A673 (cell line): ENCODE measurements at regions not wholly inside any gene's neighbourhood (a gene's known extent, or its start where the extent isn't known, plus 50 kb on each side); places are given as distances from the start of the nearest gene placed in this dataset.

Source experiments
- BruUV-seq: library from RNA; stranded (reverse); fragments of 400-500 nt; replicated peaks from 2 replicates; lab custom pipeline; 2021; lab: Mats Ljungman, UMichigan
- CTCF ChIA-PET: fragments of 300-600 bp; sonication (Branson Sonifier 250); formaldehyde crosslinking; loops from one replicate; lab custom pipeline; 2022; ENCODE audit warnings: antibody characterized with exemption; lab: Charles Lee
- POLR2A ChIA-PET: fragments of 300-600 bp; sonication (Branson Sonifier 250); formaldehyde crosslinking; loops from one replicate; lab custom pipeline; 2022; ENCODE audit warnings: antibody characterized with exemption; ENCODE audit not compliant: low non-redundant PET; lab: Charles Lee
- DNase-seq: peaks from one replicate; pipeline ENCODE4 v3.0.0-alpha.2; 2015; ENCODE audit warnings: low spot score
- H3K27ac ChIP-seq: fragments of 200-600 bp; sonication (generic); 2 replicates; pipeline ENCODE4 v1.5.1; 2016; ENCODE audit warnings: mixed run types, low read depth, mild to moderate bottlenecking, mixed read lengths, antibody characterized with exemption, low read length; ENCODE audit not compliant: poor library complexity, severe bottlenecking
- H3K27me3 ChIP-seq: fragments of 200-600 bp; sonication (generic); replicated peaks from 2 replicates; pipeline ENCODE4 v1.6.1; 2017; ENCODE audit warnings: mixed run types, low read depth, mild to moderate bottlenecking, mixed read lengths, antibody characterized with exemption, low read length; ENCODE audit not compliant: insufficient read depth, poor library complexity
- H3K36me3 ChIP-seq: fragments of 200-600 bp; sonication (generic); 2 replicates; pipeline ENCODE4 v1.6.1; 2016; ENCODE audit warnings: mixed run types, mild to moderate bottlenecking, mixed read lengths, antibody characterized with exemption, low read length; ENCODE audit not compliant: insufficient read depth, poor library complexity, severe bottlenecking
- H3K4me1 ChIP-seq: fragments of 200-600 bp; sonication (generic); 2 replicates; pipeline ENCODE4 v1.6.1; 2017; ENCODE audit warnings: mixed run types, mild to moderate bottlenecking, mixed read lengths, antibody characterized with exemption, low read length; ENCODE audit not compliant: insufficient read depth, poor library complexity, severe bottlenecking
- H3K4me3 ChIP-seq: fragments of 200-600 bp; sonication (generic); 2 replicates; pipeline ENCODE4 v1.5.1; 2016; ENCODE audit warnings: low read depth, mixed run types, mild to moderate bottlenecking, mixed read lengths, low read length; ENCODE audit not compliant: poor library complexity, severe bottlenecking
- H3K9me3 ChIP-seq: fragments of 200-600 bp; sonication (generic); 2 replicates; pipeline ENCODE4 v1.6.1; 2016; ENCODE audit warnings: mixed run types, low read depth, mild to moderate bottlenecking, mixed read lengths, antibody characterized with exemption, low read length; ENCODE audit not compliant: poor library complexity, severe bottlenecking
- EZH2 ChIP-seq: fragments of 200-600 bp; sonication (generic); IDR thresholded peaks from 2 replicates; pipeline ENCODE4 v1.6.1; 2017; ENCODE audit warnings: borderline replicate concordance, low read depth, mild to moderate bottlenecking, mixed read lengths, antibody characterized with exemption, low read length; ENCODE audit not compliant: poor library complexity, severe bottlenecking
- intact Hi-C: fragments of 100-400 bp; cut with micrococcal nuclease; formaldehyde crosslinking; loops from one replicate; pipeline ENCODE4 v1.10.0; 2022; ENCODE audit not compliant: unreplicated experiment
- TF ChIP-seq, protein P1 (sequence below): fragments of 300-800, 200-600 bp; sonication (generic); conservative IDR thresholded peaks from 2 replicates; pipeline ENCODE4 v1.5.1; 2017; ENCODE audit warnings: low read depth, mild to moderate bottlenecking, antibody characterized with exemption, low read length, moderate library complexity, mixed read lengths

DNA sequence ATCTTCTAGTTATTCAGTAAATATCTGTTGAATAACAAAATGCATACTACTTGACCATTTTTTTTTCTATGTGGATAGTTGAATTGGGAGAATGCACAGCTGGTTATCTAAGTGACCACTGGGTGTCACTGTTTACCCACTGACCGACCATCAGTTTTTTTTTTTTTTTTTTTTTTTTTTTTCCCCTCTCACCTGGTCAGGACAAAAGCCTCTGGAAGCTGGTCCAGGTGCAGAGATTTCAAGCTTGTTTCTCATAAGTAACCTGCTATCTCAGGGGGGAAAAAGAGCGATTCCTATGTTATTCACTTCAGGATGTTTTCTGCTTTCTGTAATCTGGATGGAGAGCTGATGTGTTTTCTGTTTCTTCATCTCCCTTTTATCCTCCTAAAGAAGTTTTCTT lies 256.0 kb downstream of the DCDC2C start:
- ChIA-PET POLR2A (interaction anchor here (0.6 kb wide), 2 partner anchors 44 to 231 kb away, joined by 3 to 9 read pairs; no protein-coding TSS in a partner anchor), CTCF (interaction anchor here (0.6 to 2.2 kb wide), 15 partner anchors 15 to 1499 kb away, joined by 3 to 29 read pairs (median 7); no protein-coding TSS in a partner anchor)
- Histone ChIP-seq H3K27me3 (no peaks in the 10 kb centered on the region), H3K4me1 (peaks cover 70% of the 10 kb centered on the region), H3K9me3 (no peaks in the 10 kb centered on the region), H3K4me3 (no peak overlapping the region), H3K27ac (peak overlapping the region; percentile 78), H3K36me3 (no peaks in the 10 kb centered on the region)
- DNase-seq: peak; percentile 58
- no TSS peak for BruUV-seq
- TF ChIP-seq, protein P1, sequence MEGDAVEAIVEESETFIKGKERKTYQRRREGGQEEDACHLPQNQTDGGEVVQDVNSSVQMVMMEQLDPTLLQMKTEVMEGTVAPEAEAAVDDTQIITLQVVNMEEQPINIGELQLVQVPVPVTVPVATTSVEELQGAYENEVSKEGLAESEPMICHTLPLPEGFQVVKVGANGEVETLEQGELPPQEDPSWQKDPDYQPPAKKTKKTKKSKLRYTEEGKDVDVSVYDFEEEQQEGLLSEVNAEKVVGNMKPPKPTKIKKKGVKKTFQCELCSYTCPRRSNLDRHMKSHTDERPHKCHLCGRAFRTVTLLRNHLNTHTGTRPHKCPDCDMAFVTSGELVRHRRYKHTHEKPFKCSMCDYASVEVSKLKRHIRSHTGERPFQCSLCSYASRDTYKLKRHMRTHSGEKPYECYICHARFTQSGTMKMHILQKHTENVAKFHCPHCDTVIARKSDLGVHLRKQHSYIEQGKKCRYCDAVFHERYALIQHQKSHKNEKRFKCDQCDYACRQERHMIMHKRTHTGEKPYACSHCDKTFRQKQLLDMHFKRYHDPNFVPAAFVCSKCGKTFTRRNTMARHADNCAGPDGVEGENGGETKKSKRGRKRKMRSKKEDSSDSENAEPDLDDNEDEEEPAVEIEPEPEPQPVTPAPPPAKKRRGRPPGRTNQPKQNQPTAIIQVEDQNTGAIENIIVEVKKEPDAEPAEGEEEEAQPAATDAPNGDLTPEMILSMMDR: peak; percentile 89
- TF ChIP-seq EZH2: no peak
- intact Hi-C loops: loop anchor here (1.0 to 10.0 kb wide), 5 partner anchors 192 to 1405 kb away; no protein-coding TSS in a partner anchor

DNA sequence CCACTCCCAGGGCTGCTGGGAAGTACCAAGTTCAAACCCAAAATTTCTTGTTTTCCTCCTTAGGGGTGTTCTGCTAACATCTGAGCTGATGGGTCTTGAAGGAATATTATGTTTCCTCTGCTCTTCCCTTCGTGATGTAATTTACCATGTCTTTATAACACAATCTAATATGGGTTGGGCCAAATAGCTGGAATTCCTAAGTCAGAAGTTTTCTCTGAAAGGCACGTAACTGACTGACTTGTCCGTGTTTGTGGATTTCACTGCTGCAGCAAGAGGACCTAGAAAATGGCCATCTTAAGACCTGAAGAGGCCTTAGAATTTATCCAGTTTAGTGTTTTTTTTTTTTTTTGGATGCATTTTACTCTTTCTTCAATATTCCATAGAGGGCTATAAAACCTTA lies 256.7 kb downstream of the DCDC2C start:
- no TSS peak for BruUV-seq
- H3K4me1 ChIP-seq: peaks cover 62% of the 10 kb centered on the region
- peak overlapping the region; percentile 78 for H3K27ac ChIP-seq
- TF ChIP-seq EZH2: no peak
- TF ChIP-seq, protein P1: no peak
- no peaks in the 10 kb centered on the region for H3K36me3 ChIP-seq
- ChIA-PET POLR2A (no interaction called here), CTCF (interaction anchor here (0.7 to 2.2 kb wide), 7 partner anchors 190 to 1406 kb away, joined by 3 to 29 read pairs (median 7); no protein-coding TSS in a partner anchor)
- intact Hi-C loops: loop anchor here (1.0 to 10.0 kb wide), 4 partner anchors 259 to 1955 kb away; partner anchors contain the start of gene SOX11
- no peak overlapping the region for H3K4me3 ChIP-seq
- no peaks in the 10 kb centered on the region for H3K27me3 ChIP-seq
- peak; percentile 63 for DNase-seq
- H3K9me3 ChIP-seq: no peaks in the 10 kb centered on the region

GRCh38 chr2:3962719-3963118 lies 259.3 kb downstream of the DCDC2C start:
- ChIA-PET CTCF (no interaction called here), POLR2A (no interaction called here)
- no TSS peak for BruUV-seq
- intact Hi-C loops: loop anchor here (10.0 kb wide), 2 partner anchors 1732 to 1952 kb away; partner anchors contain the start of gene SOX11
- no peak for DNase-seq
- Histone ChIP-seq H3K4me3 (no peak overlapping the region), H3K36me3 (no peaks in the 10 kb centered on the region), H3K4me1 (peaks cover 36% of the 10 kb centered on the region), H3K27me3 (no peaks in the 10 kb centered on the region), H3K27ac (no peak overlapping the region), H3K9me3 (no peaks in the 10 kb centered on the region)
- TF ChIP-seq, protein P1: no peak
- TF ChIP-seq EZH2: no peak
